ENCODE measurements at regions not wholly inside any gene's neighbourhood (a gene's known extent, or its start where the extent isn't known, plus 50 kb on each side); places are given as distances from the start of the nearest gene placed in this dataset.
"Not testable (repeated sequence)": the region's sequence is repeated elsewhere in the genome, so short reads cannot be mapped to it uniquely, and the experiment has no call there.

GRCh38 chr13:112174476-112175110 is 107.6 kb downstream of the SOX1 start:
- DNase-seq (ENCODE audit: low read depth), result no peak

- DNase-seq (ENCODE audit: low read depth), result no peak
These were observed 108.5 kb downstream of the SOX1 start for GRCh38 chr13:112175162-112176075.

- not testable (repeated sequence) for DNase-seq (ENCODE audit: low read depth)
These were observed 109.5 kb downstream of the SOX1 start for GRCh38 chr13:112176141-112177119.

GRCh38 chr13:112177450-112178288 is 110.7 kb downstream of the SOX1 start:
- DNase-seq (ENCODE audit: low read depth), result no peak

GRCh38 chr13:112178769-112179168 is 111.8 kb downstream of the SOX1 start:
- DNase-seq (ENCODE audit: low read depth), result no peak

GRCh38 chr13:112179421-112179820 is 112.5 kb downstream of the SOX1 start:
- no peak for DNase-seq (ENCODE audit: low read depth)

GRCh38 chr13:112179995-112180394 is 113.0 kb downstream of the SOX1 start:
- no peak for DNase-seq (ENCODE audit: low read depth)

- no peak for DNase-seq (ENCODE audit: low read depth)
These were observed 114.6 kb downstream of the SOX1 start for GRCh38 chr13:112181336-112182067.

- no peak for DNase-seq (ENCODE audit: low read depth)
These were observed 115.3 kb downstream of the SOX1 start for GRCh38 chr13:112182251-112182650.

GRCh38 chr13:112182846-112183531 is 116.0 kb downstream of the SOX1 start:
- no peak for DNase-seq (ENCODE audit: low read depth)

- no peak for DNase-seq (ENCODE audit: low read depth)
These were observed 116.7 kb downstream of the SOX1 start for GRCh38 chr13:112183532-112184090.

- DNase-seq (ENCODE audit: low read depth), result no peak
These were observed 117.3 kb downstream of the SOX1 start for GRCh38 chr13:112184261-112184660.

GRCh38 chr13:112184851-112185371 is 118.0 kb downstream of the SOX1 start:
- DNase-seq (ENCODE audit: low read depth), result no peak

GRCh38 chr13:112185466-112185865 is 118.5 kb downstream of the SOX1 start:
- DNase-seq (ENCODE audit: low read depth), result no peak

GRCh38 chr13:112186091-112186490 is 119.1 kb downstream of the SOX1 start:
- no peak for DNase-seq (ENCODE audit: low read depth)

GRCh38 chr13:112187527-112188297 is 120.8 kb downstream of the SOX1 start:
- DNase-seq (ENCODE audit: low read depth), result no peak

- DNase-seq (ENCODE audit: low read depth), result no peak
These were observed 121.3 kb downstream of the SOX1 start for GRCh38 chr13:112188298-112188610.

GRCh38 chr13:112193463-112194166 is 126.7 kb downstream of the SOX1 start:
- DNase-seq (ENCODE audit: low read depth), result no peak

Measured in RPMI7951 (cell line).